ENCODE measurements at regions not wholly inside any gene's neighbourhood (a gene's known extent, or its start where the extent isn't known, plus 50 kb on each side); places are given as distances from the start of the nearest gene placed in this dataset.

- TF ChIP-seq HIC1 (tag by site-specific recombination; IDR thresholded peaks at IDR 0.05) = no peak
- no peak for TF ChIP-seq CTCF (tag by site-specific recombination; IDR thresholded peaks at IDR 0.05)
- no peak for TF ChIP-seq ZBTB7A (tag by site-specific recombination; IDR thresholded peaks at IDR 0.05; ENCODE audit: low read depth)
- no peak for TF ChIP-seq ZNF274 (IDR thresholded peaks at IDR 0.05; ENCODE audit: low read length)
- TF ChIP-seq ZNF274 (tag by site-specific recombination; IDR thresholded peaks at IDR 0.05; ENCODE audit: borderline replicate concordance) = no peak
Measured at GRCh38 chr10:132478341-132479023, 59.1 kb upstream of the INPP5A start.
